ENCODE measurements at regions not wholly inside any gene's neighbourhood (a gene's known extent, or its start where the extent isn't known, plus 50 kb on each side); places are given as distances from the start of the nearest gene placed in this dataset.

DNA sequence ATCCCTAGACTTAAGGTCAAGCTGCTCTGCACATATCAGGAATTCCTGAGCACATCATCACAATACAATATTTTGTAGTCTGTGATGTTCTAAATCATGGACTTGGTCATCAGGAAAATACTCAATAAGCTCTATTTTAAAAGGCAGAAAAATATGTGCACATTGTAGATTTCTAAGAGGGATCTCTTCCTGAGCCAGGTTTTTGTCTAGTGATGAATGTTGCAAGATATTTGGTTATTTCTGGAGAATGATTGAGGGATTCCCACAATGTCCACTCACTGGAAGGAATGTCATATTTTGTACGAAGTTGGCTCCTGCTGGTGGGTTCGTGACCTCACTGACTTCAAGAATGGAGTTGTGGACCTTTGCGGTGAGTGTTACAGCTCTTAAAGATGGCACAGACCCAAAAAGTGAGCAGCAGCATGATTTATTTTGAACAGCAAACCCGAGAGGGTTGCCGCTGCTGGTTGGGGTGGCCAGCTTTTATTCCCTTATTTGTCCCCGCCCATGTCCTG, 300.9 kb upstream of the DCN start:
- DNase-seq (ENCODE audit: low read depth): no peak
- TF ChIP-seq, protein P1, sequence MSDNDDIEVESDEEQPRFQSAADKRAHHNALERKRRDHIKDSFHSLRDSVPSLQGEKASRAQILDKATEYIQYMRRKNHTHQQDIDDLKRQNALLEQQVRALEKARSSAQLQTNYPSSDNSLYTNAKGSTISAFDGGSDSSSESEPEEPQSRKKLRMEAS (IDR thresholded peaks at IDR 0.05; ENCODE audit: low read depth, low read length): no peak
- TF ChIP-seq MYC (IDR thresholded peaks at IDR 0.05; ENCODE audit: low read depth, low read length) (no peak), POLR2A (IDR thresholded peaks at IDR 0.05; ENCODE audit: extremely low read depth, insufficient read length) (no peak)
- TF ChIP-seq, protein P2, sequence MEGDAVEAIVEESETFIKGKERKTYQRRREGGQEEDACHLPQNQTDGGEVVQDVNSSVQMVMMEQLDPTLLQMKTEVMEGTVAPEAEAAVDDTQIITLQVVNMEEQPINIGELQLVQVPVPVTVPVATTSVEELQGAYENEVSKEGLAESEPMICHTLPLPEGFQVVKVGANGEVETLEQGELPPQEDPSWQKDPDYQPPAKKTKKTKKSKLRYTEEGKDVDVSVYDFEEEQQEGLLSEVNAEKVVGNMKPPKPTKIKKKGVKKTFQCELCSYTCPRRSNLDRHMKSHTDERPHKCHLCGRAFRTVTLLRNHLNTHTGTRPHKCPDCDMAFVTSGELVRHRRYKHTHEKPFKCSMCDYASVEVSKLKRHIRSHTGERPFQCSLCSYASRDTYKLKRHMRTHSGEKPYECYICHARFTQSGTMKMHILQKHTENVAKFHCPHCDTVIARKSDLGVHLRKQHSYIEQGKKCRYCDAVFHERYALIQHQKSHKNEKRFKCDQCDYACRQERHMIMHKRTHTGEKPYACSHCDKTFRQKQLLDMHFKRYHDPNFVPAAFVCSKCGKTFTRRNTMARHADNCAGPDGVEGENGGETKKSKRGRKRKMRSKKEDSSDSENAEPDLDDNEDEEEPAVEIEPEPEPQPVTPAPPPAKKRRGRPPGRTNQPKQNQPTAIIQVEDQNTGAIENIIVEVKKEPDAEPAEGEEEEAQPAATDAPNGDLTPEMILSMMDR (IDR thresholded peaks at IDR 0.05; ENCODE audit: low read depth, low read length): no peak
- no peak overlapping the region for H3K4me3 ChIP-seq (ENCODE audit: low read depth, low read length)

DNA sequence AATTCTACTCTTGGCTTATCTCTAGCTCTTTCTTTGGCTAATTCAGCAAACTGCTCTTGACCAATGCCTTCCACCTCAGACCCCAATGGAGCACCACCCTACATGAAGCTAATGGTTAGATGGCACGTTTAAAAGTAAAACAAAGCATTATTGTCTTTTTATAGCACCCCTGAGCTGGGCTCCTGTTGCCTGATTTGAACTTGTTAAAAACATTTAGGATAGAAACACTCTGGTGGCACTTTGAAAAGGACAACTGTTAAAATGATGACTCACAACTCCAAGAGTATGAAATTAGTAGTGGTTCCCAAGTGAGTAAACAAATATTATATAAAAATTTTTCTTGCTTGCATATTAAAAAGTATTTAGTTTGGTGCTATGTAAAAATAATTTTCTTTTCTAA, 299.6 kb upstream of the DCN start:
- TF ChIP-seq, protein P2 (IDR thresholded peaks at IDR 0.05; ENCODE audit: low read depth, low read length): no peak
- TF ChIP-seq, protein P1 (IDR thresholded peaks at IDR 0.05; ENCODE audit: low read depth, low read length): no peak
- TF ChIP-seq POLR2A (IDR thresholded peaks at IDR 0.05; ENCODE audit: extremely low read depth, insufficient read length) (no peak), MYC (IDR thresholded peaks at IDR 0.05; ENCODE audit: low read depth, low read length) (no peak)
- no peak overlapping the region for H3K4me3 ChIP-seq (ENCODE audit: low read depth, low read length)
- DNase-seq (ENCODE audit: low read depth): no peak

DNA sequence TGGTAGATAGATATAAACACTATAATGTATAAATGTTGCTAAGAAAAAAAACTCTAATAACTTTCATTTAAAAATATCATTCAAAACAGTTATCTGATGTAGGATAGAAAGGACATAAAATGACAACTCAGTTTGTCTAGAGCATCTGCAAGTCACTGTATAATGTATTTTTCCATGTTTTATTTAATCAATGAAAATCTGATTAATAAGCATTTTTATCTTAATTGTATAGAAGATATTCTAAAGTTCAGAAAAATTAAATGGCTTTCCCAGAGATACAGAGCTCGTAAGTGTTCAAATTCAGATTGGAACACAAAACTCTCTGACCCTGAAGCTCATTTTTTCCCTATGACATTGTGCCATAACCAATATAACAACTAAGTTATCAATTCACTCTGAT, 295.9 kb upstream of the DCN start:
- no peak overlapping the region for H3K4me3 ChIP-seq (ENCODE audit: low read depth, low read length)
- DNase-seq (ENCODE audit: low read depth): no peak
- TF ChIP-seq, protein P2 (IDR thresholded peaks at IDR 0.05; ENCODE audit: low read depth, low read length): no peak
- no peak for TF ChIP-seq MYC (IDR thresholded peaks at IDR 0.05; ENCODE audit: low read depth, low read length)
- TF ChIP-seq POLR2A (IDR thresholded peaks at IDR 0.05; ENCODE audit: extremely low read depth, insufficient read length): no peak
- TF ChIP-seq, protein P1 (IDR thresholded peaks at IDR 0.05; ENCODE audit: low read depth, low read length): no peak

DNA sequence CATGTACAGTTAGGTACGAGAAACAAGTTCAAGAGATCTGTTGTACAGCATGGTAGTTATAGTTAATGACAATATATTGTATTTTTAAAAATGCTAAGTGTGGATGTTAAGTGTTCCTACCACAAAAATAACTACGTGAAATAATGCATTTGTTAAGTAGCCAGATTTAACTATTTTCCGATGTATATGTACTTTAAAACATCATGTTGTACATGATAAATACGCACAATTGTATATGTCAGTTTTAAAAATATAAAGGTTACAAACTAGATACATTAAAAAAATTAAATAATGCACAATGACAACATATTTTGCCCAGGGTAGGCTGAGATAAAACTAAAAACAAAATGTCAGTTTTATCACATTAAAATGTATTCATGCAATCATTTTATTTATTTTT, 285.1 kb upstream of the DCN start:
- TF ChIP-seq, protein P2 (IDR thresholded peaks at IDR 0.05; ENCODE audit: low read depth, low read length): no peak
- no peak for TF ChIP-seq MYC (IDR thresholded peaks at IDR 0.05; ENCODE audit: low read depth, low read length)
- TF ChIP-seq POLR2A (IDR thresholded peaks at IDR 0.05; ENCODE audit: extremely low read depth, insufficient read length): no peak
- TF ChIP-seq, protein P1 (IDR thresholded peaks at IDR 0.05; ENCODE audit: low read depth, low read length): no peak
- no peak for DNase-seq (ENCODE audit: low read depth)

DNA sequence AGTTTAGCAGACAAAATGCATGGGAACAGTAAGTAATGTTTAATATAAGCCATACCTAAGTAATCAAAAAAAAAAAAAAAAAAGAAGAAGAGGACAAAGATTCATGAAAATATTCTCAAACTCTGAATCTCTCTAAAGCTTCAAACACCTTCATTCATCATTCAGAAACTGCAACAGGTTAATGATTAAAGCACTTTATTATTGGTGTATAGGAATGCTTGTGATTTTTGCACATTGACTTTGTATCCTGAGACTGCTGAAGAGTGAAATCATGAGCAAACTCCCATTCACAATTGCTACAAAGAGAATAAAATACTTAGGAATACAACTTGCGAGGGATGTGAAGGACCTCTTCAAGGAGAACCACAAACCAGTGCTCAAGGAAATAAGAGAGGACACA, 278.4 kb upstream of the DCN start:
- TF ChIP-seq, protein P2 (IDR thresholded peaks at IDR 0.05; ENCODE audit: low read depth, low read length): no peak
- no peak for DNase-seq (ENCODE audit: low read depth)
- no peak overlapping the region for H3K4me3 ChIP-seq (ENCODE audit: low read depth, low read length)

More for the DNA sequence above, 285.1 kb upstream of the DCN start:
- no peak overlapping the region for H3K4me3 ChIP-seq (ENCODE audit: low read depth, low read length)

DNA sequence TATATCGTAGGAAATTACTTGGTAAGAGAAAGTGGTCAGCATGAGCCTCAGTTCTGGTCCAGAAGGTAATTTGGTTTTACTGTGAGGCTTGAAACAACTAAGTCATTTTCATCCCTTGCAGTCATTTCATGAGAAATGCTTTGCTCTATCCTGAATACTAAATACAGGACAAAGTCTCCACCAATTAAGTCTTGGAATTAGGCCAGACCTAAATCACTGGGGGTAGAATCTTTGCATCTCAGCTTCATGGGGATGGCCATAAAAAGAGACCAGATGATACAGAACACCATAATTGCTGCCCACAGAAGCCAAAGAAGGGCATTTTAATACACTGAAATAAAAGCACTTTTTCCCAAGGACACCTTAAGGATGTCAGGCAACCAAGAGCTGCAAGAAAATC, 277.9 kb upstream of the DCN start:
- TF ChIP-seq, protein P1 (IDR thresholded peaks at IDR 0.05; ENCODE audit: low read depth, low read length): no peak
- TF ChIP-seq POLR2A (IDR thresholded peaks at IDR 0.05; ENCODE audit: extremely low read depth, insufficient read length): no peak
- no peak for TF ChIP-seq MYC (IDR thresholded peaks at IDR 0.05; ENCODE audit: low read depth, low read length)
- TF ChIP-seq, protein P2 (IDR thresholded peaks at IDR 0.05; ENCODE audit: low read depth, low read length): no peak
- DNase-seq (ENCODE audit: low read depth): no peak
- H3K4me3 ChIP-seq (ENCODE audit: low read depth, low read length): no peak overlapping the region
